ENCODE measurements at regions not wholly inside any gene's neighbourhood (a gene's known extent, or its start where the extent isn't known, plus 50 kb on each side); places are given as distances from the start of the nearest gene placed in this dataset.

DNA sequence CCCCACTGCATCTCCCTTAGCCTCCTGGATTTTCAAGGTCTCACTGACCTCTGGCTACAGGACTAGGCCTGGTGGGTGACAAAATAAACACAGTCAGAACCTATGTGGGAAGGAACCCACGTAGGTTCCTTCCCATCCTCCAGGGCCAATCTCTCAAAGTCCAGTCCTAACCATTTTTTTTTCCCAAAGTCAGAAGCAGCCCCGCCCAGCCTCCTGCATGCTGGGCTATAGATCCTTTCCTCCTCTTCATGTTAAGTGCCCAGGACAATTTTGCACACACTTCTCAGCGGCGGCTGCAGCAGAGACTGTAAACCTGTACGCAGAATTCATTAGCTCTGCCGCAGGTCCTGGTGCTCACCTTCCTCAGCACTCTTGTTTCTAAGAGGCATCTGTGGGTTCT, 285.8 kb downstream of the NPIPA8 start:
- TF ChIP-seq, protein P1, sequence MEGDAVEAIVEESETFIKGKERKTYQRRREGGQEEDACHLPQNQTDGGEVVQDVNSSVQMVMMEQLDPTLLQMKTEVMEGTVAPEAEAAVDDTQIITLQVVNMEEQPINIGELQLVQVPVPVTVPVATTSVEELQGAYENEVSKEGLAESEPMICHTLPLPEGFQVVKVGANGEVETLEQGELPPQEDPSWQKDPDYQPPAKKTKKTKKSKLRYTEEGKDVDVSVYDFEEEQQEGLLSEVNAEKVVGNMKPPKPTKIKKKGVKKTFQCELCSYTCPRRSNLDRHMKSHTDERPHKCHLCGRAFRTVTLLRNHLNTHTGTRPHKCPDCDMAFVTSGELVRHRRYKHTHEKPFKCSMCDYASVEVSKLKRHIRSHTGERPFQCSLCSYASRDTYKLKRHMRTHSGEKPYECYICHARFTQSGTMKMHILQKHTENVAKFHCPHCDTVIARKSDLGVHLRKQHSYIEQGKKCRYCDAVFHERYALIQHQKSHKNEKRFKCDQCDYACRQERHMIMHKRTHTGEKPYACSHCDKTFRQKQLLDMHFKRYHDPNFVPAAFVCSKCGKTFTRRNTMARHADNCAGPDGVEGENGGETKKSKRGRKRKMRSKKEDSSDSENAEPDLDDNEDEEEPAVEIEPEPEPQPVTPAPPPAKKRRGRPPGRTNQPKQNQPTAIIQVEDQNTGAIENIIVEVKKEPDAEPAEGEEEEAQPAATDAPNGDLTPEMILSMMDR (IDR thresholded peaks at IDR 0.05): no peak
- TF ChIP-seq POLR2A (IDR thresholded peaks at IDR 0.05): no peak
